LNCAP (cell line): ENCODE measurements at regions not wholly inside any gene's neighbourhood (a gene's known extent, or its start where the extent isn't known, plus 50 kb on each side); places are given as distances from the start of the nearest gene placed in this dataset.

Source experiments
- TF ChIP-seq, protein P1 (sequence below): fragments of 450-650 bp; IDR thresholded peaks from 2 replicates; pipeline ENCODE4 v1.5.1; 2017; ENCODE audit warnings: mild to moderate bottlenecking

DNA sequence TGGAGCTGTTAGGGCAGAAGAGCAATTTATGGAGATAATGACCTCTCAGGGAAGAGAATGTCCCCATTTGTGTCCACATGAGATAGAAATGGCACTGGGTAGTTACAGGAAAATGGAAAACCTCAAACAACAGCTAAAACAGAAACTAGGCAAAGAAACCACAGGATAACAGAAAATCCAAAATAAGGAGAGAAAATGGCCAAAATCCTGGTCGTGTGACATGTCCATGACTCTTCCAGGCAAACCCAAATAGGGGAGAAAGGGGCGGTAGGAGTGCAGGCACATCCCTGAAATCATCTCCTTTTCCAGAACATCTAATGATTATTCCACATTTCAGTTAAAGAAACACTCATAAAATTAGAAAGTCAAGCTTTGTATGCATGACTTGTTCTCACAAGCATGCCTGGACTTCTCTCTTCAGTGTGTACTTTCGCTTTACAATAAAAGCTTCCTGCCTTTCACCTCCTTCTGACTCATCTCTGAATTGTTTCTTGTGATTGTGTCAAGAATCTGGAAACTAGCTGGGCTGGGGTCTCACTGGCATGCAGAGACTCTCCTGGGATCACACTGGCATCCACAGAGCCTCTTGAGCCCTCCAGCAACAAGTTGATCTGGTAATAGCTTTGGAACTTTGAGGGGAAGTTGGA, 171.4 kb upstream of the ZP4 start:
- TF ChIP-seq, protein P1, sequence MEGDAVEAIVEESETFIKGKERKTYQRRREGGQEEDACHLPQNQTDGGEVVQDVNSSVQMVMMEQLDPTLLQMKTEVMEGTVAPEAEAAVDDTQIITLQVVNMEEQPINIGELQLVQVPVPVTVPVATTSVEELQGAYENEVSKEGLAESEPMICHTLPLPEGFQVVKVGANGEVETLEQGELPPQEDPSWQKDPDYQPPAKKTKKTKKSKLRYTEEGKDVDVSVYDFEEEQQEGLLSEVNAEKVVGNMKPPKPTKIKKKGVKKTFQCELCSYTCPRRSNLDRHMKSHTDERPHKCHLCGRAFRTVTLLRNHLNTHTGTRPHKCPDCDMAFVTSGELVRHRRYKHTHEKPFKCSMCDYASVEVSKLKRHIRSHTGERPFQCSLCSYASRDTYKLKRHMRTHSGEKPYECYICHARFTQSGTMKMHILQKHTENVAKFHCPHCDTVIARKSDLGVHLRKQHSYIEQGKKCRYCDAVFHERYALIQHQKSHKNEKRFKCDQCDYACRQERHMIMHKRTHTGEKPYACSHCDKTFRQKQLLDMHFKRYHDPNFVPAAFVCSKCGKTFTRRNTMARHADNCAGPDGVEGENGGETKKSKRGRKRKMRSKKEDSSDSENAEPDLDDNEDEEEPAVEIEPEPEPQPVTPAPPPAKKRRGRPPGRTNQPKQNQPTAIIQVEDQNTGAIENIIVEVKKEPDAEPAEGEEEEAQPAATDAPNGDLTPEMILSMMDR: no peak

DNA sequence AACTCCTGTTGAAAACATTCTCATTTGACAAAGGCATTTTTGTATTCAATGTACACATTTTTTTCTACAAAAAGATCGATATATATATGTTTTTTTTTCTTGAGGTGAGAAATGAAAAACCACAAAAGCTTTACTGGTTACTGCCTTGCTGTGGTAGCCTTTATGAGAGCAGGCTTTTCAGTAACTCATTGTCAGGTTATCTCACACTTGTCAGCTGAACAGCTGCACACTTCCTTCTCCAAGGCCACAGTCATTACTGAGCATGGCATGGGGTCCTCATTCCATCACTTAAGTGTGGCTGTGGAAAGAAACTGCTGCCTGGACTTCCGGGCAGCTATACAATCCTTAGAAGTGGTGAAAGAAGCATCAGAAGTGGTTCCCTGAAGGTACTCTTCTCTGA, 169.3 kb upstream of the ZP4 start:
- TF ChIP-seq, protein P1: no peak

DNA sequence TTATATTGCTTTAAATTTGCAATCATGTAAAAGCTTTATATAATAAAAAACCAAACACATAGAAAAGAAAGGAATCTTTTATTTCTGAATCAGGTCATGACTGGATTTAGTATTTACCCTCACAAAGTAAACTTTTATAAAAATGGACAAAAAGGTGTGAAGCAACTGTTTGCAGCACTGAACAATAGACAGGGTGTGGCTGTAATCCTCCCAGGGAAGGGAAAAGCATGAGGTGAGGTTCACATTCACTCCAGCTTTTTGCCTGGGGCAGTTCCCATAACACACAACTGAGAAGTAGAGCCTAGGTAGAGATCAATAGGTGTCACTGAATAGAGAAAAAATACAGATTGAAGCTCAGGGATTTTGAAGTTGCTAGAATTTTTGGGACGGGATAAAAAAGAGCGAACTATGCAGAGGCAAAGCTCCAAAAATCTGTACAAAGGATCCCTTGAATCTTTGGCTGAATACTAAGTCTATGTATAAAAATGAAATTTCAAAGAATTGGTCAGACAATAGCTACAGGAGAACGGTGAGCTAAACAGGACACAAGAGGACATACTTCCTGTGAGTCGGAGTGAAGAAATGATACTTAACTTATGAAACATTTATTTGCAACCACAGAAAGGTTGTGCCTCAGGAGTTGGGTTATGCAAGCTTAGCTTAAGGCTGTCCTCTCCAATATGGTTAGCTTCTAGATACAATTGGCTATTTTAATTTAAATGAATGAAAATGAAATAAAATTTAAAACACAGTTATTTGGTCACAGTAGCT, 162.0 kb upstream of the ZP4 start:
- TF ChIP-seq, protein P1: no peak

DNA sequence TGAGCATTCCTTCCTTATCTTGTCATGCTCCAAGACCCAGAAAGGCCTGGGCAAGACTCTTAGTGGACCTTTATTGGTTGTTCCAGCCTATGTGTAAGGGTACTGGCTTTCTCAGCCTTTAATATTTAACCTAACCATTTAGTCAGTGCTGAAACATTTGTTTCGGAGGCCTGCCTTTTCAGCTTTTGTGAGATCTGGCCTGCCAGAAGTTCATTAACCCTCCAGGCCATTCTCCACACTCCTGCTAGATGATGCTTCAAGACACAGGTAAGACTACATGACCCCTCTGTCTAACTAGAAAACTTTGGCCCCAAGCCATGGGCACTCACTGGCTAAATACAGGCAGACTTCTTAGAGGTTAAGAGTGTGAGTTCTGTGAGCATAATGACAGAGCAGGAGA, 138.4 kb upstream of the ZP4 start:
- TF ChIP-seq, protein P1: no peak

DNA sequence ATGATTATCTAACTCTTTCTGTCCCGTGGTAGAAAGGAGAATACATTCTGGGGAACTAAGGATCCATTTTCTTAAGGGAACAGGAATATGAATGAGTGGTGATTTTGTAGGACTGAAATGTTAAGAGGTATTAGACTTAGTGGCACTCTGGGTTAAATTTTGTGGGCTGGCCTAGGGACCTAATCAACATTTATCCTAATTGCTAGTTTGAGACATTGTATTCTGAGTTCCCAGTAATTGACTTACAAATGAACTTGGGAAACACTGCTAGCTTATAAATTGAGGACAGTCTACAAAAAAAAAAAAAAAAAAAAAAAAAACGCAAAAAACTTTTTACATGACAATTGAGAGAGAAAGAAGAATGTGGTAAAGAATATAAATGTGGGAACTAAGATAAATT, 136.6 kb upstream of the ZP4 start:
- TF ChIP-seq, protein P1: no peak

DNA sequence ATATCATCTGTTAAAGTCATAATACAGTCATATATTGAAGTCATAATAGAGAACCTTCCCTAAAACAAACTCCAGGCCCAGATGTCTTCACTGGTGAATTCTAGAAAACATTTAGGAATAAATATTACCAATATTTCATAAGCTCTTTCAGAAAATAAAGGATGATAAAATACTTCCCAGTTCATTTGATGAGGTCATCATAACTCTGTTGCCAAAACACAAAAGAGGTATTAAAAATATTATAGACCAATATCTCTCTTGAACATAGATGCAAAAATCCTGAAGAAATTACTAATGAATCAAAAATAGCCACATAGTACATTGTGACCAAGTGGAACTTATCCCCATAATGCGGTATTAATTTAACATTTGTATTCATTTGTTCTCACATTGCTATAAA, 132.4 kb upstream of the ZP4 start:
- TF ChIP-seq, protein P1: no peak

DNA sequence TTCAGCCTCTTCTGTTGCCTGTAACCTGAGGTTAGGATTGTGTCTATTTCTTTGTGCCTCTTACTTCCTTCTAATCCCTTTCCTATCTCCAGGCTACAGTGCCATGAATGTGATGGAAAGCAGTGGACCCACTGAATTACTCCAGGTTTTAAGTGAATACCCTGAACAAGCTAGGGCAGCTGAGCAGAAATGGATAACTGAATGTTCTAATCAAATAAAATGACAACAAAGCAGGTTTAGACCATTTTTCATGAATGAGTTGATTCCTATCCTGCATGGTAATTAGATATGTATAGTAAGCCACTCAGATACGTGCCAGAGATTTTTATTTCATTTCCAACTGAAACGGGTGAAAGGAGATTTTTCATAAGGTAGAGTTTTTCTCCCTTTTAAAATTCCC, 127.5 kb upstream of the ZP4 start:
- TF ChIP-seq, protein P1: no peak
